GM15510 (cell line): ENCODE measurements at regions not wholly inside any gene's neighbourhood (a gene's known extent, or its start where the extent isn't known, plus 50 kb on each side); places are given as distances from the start of the nearest gene placed in this dataset.

Experiments used
- POLR2A ChIP-seq: IDR thresholded peaks from 3 replicates; pipeline ENCODE4 v1.6.1; 2011; ENCODE audit warnings: borderline replicate concordance; ENCODE audit not compliant: insufficient read length; ENCODE audit errors: extremely low read depth

DNA sequence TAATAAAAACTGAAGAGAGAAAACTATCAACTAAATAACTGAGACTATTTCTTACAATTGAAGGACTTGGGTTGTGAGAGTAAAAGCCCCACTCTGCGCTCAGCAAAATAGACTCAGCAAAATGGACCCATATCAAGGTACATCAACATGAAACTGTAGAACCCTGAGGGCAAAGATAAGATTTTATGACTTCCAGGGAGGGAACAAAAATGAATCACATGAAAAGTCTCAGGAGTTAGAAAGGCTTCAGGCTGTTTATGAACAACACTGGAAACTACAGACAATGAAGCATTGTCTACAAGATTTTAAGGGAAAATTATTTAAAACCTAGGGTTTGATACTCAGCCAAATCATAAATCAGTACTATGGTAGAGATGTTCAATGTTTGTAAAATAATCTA is 434.3 kb downstream of the PTPRC start:
- no peak for TF ChIP-seq POLR2A

DNA sequence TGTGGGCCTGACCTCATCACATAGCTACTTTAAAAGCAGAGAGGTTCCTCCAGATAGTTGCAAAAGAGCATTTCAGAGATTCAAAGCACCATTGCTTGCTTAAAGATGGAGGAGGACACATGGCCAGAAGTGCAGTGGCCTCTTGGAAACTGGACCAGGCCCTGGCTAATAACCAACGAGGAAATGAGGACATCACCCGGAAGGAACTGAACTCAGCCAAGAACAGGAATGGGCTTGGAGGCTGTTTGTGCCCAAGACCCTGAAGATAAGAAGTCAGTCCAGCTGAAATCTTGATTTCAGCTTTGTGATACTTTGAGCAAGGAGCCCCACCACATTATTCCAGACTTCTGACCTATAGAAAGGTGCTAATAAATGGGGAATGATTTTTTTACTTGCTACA is 437.0 kb downstream of the PTPRC start:
- TF ChIP-seq POLR2A: no peak

DNA sequence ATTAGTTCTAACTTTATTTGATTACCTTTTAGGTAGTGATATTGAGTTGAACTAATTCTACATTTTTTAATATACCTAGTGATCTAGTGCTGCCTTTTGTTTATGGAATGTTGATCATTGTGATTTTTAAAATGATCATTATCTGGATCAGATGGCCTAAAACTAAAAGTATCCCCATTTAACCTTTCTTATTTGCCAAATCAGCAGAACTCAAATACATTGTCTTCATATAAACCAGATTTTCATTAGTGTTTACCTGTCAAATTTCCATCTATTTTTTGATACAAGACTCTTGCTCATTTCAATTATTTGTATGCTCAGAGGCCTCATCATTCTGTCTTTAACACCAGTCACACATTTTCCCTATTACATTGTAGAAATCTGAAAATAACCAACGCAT is 441.2 kb downstream of the PTPRC start:
- no peak for TF ChIP-seq POLR2A

DNA sequence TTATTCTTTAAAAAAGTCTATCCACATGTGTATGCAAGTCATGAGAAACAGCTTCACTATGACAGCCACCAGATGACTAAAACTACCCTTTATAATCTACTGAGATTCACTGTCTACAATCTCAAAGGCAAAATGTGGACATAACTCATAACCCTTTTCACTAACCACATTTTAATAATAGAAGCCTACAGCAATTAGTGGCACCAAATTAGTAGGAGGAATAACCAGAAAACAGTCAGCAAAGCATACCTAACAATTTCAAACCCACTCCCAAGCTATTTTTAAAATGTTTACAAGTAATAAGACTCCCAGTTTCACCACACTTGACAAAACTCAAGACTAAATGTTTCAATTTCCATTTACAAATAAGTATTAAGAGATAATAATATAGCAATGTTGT is 442.9 kb downstream of the PTPRC start:
- no peak for TF ChIP-seq POLR2A

DNA sequence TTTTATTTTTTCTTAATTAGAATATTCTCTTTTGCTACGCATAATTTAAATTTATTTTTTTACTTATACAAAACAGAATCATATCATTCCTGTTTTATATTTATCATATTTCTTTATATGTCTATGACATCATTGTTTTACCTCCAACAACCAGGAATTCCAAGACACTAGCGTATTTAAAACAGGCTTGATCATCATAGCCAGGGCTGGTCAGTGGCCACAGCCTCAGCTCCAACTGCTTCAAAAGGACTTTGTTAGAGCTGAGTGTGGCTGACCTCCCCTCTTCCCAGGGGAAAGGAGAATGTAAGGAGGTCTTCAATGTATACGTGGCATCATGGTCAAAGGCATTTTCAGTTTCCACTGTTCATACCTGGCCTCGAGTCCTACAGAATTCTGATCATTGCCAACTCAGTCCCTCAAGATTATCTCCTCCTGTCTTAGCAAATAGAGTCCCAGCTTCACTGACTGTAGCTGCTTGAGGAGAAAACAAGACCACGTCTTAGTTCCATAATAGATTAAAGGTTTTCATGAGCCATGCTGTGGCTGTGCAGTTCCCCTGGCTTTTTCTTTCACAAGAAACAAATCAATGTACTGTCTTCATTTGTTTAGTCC is 444.0 kb downstream of the PTPRC start:
- no peak for TF ChIP-seq POLR2A

DNA sequence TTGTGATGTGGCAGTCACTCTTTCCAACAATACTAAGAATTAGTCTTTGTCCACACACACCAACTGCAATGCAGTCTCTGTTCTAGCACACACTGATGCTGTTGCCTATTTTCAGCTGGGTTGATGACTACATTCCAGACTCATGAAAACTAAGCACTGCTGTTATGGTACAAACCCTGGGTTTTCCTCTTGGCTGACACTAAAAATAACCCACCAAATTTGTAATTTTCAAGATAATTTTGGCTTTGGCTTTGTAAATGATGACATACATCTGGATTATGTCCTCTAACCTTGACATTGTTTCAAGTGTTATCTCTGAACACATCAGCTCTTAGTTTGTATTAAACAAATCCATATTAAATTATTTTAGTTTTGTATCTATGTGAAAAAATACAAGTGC is 444.8 kb downstream of the PTPRC start:
- no peak for TF ChIP-seq POLR2A

DNA sequence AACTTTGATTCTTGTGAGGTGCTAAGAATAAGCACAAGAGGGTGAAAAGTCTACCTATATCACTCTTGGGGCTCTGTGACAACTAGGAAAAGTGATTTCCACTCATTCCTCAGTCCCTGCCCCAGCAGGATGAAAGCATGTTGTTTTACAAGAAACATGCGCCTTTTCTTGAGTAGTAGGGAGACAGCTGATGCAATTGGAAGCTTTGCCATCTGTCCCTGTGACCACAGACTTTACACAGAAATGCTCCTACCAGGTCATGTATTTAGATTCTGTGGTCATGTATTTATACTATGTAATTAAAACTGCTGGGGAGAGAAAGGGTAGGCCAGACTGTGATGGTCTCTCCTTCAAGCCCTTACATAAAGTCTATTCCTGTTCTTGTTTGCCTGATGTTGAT is 445.5 kb downstream of the PTPRC start:
- TF ChIP-seq POLR2A: no peak

DNA sequence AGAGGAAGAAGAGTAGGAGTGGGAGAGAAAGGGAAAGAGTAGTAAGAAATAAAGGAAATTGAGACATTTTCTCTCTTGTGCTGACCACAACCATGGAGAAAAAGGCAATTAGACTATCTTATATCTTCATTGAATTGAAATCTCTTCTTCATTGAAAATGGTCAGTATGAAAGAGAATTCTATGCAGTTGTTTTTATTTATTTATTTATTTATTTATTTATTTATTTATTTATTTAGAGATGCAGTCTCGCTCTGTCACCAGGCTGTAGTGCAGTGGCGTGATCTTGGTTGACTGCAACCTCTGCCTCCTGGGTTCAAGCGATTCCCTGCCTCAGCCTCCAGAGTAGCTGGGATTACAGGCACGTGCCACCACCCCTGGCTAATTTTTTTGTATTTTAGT is 447.1 kb downstream of the PTPRC start:
- TF ChIP-seq POLR2A: no peak

DNA sequence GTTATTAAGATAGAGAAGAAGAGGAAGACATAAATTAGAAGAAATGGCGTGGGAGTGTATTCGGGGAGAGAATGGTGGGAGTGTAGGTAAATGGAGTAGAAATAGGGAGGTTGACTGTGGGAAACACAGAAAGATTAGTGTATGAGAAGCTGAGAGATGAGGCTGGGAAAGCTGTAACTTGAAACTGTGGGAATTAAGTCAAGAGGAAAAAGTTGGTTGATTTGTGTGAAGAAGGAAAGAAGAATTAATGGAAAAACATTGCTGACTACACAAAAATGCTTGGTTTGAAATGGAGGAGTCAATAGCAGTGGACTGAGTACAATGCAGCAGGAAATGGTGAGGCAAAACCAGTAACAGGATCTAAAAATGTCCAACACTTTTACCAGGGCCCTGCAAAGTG is 448.3 kb downstream of the PTPRC start:
- no peak for TF ChIP-seq POLR2A

DNA sequence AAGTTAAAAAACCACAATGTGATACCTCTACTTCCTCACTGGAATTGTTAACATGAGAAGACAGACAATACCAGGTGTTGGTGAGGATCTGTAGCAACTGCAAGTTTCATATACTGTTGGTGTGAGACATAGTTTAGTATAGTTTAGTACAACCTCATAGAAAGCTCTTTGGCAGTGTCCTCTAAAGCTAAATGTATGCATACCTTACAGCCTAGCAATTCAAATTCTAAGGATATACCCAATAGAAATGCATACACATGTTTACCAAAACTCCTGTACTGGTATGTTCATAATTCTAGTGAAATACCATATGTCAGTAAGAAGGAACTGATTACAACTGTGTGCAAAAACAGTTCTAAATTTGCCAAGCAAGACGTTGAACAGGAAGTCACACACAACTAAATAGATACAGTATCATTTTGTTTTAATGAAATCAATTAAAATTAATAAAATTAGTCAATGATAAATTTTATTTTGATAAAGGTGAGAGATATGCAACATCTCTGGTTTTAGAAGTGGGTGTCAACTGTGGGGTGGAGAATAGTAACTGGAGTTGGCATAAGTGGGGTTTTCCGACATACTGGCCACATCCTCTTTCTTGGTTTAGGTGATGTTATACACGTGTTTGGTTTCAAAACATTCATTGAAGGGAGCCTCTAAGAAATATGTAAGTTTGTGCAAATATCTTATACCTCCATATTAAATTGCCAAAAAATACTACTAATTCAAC is 450.7 kb downstream of the PTPRC start:
- TF ChIP-seq POLR2A: no peak

DNA sequence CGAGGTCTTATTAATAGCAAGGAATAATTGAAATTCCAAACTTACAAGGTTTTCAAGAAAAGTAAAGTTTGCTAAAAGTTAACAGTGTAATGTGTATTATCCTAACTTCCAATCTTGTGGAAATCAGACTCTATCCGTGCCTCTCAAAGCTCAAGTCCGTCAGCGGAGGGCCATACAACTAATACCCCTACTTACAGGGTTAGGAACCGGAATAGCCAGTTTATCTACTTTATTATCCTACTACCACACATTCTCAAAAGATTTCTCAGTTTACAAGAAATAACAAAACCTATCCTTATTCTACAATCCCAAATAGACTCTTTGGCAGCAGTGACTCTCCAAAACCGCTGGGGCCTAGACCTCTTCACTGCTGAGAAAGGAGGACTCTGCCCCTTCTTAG is 457.8 kb downstream of the PTPRC start:
- TF ChIP-seq POLR2A: no peak

DNA sequence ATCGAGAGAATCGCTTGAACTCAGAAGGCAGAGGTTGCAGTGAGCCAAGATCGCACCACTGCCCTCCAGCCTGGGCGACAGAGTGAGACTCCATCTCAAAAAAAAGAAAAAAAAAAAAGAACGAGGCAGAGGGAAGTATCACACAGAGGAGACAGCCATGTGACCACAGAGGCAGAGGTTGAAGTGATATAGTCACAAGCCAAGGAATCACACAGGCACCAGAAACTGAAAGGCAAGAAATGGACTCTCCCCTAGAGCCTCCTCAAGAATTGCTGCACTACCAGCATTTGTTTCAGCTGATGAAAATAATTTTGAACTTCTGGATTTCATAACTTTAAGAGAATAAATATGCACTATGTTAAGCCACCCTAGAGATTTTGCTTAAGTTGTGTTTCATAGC is 459.6 kb downstream of the PTPRC start:
- TF ChIP-seq POLR2A: no peak

DNA sequence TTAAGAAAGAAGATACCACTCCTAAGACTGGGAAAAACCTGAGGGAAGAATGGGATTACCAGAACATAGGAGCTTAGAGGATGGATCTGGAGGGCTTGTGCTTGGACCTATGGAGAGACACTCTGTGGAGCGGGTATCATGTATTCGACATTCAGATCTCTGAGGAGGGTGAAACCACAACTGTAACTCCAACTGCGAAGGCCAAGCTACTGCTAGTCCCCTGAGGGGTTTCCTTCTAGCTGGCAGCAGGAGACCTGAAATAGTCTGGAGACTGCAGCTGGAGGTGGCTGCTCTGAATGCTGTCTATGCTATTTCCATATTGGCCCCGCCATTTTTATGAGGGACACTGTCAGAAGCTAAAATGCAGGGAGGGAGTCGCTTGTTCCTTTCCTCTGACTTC is 462.3 kb downstream of the PTPRC start:
- no peak for TF ChIP-seq POLR2A

DNA sequence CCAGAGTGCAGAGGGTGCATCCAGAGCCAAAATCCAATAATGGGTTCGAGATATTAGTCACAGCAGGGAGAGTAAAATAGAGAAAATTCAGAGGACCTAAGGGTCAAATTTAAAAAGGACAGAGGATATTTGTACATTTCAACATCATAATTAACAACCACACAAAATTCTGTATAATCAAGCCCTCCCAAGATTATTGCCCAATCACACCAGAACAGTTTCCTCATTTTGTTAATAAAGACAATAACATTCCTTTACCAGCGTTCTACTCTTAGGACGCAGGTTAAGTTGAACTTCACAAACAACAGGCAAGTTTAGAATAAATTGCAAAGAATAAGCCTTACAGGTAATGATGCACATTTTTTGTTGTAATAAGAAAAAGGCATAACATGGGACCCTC is 462.8 kb downstream of the PTPRC start:
- no peak for TF ChIP-seq POLR2A

DNA sequence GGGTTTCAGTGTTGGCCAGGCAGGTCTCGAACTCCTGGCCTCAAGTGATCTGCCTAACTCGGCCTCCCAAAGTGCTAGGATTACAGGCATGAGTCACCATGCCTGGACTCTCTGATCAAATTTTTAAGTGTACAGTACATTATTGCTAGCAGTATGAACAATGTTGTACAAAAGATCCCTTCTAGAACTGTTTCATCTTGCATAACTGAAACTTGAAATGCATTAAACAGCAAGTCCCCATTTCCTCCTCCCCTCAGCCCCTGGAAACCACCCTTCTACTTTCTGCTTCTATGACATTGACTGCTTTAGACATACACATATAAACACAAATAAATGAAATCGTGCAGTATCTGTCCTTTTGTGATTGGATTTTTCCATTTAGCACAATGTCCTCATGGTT is 463.4 kb downstream of the PTPRC start:
- TF ChIP-seq POLR2A: no peak

DNA sequence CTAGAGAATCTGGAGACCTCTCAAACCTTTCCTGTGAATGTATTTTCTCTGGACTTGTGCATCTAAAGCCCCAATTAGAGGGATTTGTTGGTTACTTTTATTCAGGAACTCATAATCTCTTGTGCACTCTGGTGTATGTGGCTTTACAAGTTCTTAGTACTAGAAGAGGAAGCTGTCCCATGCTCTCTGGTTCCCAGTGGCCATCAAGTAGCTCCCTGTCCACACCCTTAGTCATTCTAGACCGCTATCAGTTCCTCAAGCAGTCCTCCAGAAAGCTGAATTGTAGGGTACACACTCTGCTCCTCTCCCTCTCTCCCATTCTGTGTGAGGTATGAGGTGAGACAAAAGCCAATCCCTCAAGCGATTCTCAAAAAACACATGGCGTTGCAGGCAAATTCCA is 470.3 kb downstream of the PTPRC start:
- TF ChIP-seq POLR2A: no peak
